Effector memory CD8-positive, alpha-beta T cell (primary cell): ENCODE measurements at regions not wholly inside any gene's neighbourhood (a gene's known extent, or its start where the extent isn't known, plus 50 kb on each side); places are given as distances from the start of the nearest gene placed in this dataset.

Source experiments
- ATAC-seq: fragments of 150-1000 bp; cut with Tn5 transposase; replicated peaks from 2 replicates; pipeline ENCODE4 v1.10.0; 2021; ENCODE audit warnings: mild to moderate bottlenecking, moderate library complexity
- DNase-seq, 3 experiments: peaks; one replicate each; pipeline ENCODE4 v3.0.0; 2021
- H3K27ac Mint-ChIP-seq, 2 donors: one replicate each; pipeline ENCODE4 v1.8.0; 2022; ENCODE audit warnings: mild to moderate bottlenecking in 2 of 2, mixed read lengths in 2 of 2, moderate library complexity in 2 of 2
- H3K27me3 Mint-ChIP-seq, 2 donors: one replicate each; pipeline ENCODE4 v1.8.0; 2022; ENCODE audit warnings: mixed read lengths in 2 of 2
- H3K36me3 Mint-ChIP-seq: one replicate; pipeline ENCODE4 v1.8.0; 2022; ENCODE audit warnings: mild to moderate bottlenecking, moderate library complexity, mixed read lengths; ENCODE audit not compliant: insufficient read depth
- H3K4me1 Mint-ChIP-seq, 2 donors: one replicate each; pipeline ENCODE4 v1.8.0; 2022; ENCODE audit warnings: low read depth in 2 of 2, mixed read lengths in 2 of 2
- H3K4me3 Mint-ChIP-seq, 2 donors: one replicate each; pipeline ENCODE4 v1.8.0; 2022; ENCODE audit warnings: mild to moderate bottlenecking in 2 of 2, mixed read lengths in 2 of 2, moderate library complexity in 2 of 2
- H3K9me3 Mint-ChIP-seq, 2 donors: one replicate each; pipeline ENCODE4 v1.8.0; 2022; ENCODE audit warnings: mixed read lengths in 2 of 2

DNA sequence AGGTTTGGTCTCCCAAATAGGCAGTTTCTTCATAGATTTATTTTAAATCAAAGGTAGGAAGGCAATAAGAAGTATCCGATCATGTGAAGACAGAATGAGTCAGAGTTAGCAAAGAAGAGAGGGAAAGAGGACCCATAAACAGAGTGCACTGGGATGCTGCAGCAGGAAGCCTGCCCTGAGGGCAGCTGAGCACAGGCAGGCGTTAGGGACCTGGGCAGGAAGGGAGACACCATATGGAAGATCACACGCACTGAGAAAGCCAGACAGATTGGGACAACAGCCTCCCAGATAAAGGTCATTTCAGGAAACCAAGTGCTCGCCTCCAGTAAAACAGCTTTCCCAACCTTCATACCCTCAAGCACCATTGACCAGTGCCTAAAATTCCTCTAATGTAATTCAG is 598.0 kb downstream of the EFNB2 start:
- Mint-ChIP-seq H3K27me3 (no peaks in the 10 kb centered on the region), H3K4me3 (no peak overlapping the region), H3K9me3 (peaks cover 8 to 20% of the 10 kb centered on the region in 2 donors), H3K27ac (no peak overlapping the region), H3K4me1 (no peaks in the 10 kb centered on the region), H3K36me3 (no peaks in the 10 kb centered on the region)
- no peak for DNase-seq
- no peak for ATAC-seq

DNA sequence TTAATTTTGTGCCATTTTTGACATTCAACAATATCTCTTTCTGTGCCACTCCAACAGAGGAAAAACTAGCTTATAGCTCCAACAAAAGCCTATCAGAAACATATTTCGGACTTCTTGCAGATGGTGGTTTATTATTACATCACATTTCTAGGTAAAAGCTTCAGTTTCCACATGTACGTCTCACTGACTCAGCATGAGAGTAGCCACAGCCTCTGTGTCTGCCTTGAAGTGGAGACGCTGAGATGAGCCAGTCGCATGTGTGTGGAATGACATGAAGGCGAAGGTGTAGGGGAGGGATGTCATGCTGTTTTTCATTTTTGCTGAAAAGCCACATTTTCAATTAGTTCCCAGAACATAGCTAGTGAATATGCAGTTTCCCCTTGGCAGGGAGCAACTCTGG is 598.6 kb downstream of the EFNB2 start:
- H3K9me3 Mint-ChIP-seq, result peaks cover 8 to 20% of the 10 kb centered on the region in 2 donors
- DNase-seq (no peak), ATAC-seq (no peak)
- no peaks in the 10 kb centered on the region for H3K36me3 Mint-ChIP-seq
- no peak overlapping the region for H3K27ac Mint-ChIP-seq
- no peak overlapping the region for H3K4me3 Mint-ChIP-seq
- no peaks in the 10 kb centered on the region for H3K4me1 Mint-ChIP-seq
- no peaks in the 10 kb centered on the region for H3K27me3 Mint-ChIP-seq

DNA sequence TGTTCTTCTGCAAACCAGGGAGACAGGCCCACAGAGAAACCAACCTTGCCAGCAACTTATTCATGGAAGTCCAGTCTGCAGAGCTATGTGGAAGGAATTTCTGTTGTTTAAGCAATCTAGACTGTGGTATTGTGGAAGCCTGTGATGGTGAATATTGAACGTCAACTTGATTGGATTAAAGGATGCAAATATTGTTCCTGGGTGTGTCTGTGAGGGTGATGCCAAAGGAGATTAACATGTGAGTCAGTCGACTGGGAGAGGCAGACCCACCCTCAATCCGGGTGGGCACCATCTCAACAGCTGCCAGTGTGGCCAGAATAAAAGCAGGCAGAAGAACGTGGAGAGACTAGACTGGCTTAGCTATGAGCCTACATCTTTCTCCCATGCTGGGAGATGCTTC is 606.0 kb downstream of the EFNB2 start:
- no peak overlapping the region for H3K4me3 Mint-ChIP-seq
- H3K4me1 Mint-ChIP-seq, result no peaks in the 10 kb centered on the region
- no peak for ATAC-seq
- peaks cover 4 to 6% of the 10 kb centered on the region in 2 donors for H3K9me3 Mint-ChIP-seq
- peaks cover 0 to 7% of the 10 kb centered on the region in 2 donors for H3K27me3 Mint-ChIP-seq
- no peak for DNase-seq
- no peaks in the 10 kb centered on the region for H3K36me3 Mint-ChIP-seq
- no peak overlapping the region for H3K27ac Mint-ChIP-seq

DNA sequence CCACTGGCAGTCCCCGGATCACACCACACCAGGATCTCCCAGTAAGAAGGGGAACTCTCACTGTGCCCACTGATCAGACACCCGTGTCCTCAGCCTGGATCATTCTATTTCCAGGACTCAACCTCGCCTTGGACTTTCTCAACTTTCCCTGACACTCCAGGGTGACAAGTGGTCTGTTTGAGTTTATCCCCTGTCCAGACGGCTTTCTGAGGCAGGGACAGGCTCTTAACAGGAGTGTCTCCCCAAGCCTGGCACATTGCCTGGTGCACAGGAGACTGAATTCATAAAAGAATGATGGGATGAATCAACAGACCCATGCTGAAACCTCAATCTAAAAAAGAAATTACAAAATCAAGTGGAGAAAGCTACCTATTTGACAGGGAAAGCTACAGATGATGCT is 606.6 kb downstream of the EFNB2 start:
- no peak overlapping the region for H3K4me3 Mint-ChIP-seq
- H3K36me3 Mint-ChIP-seq, result no peaks in the 10 kb centered on the region
- H3K27ac Mint-ChIP-seq, result no peak overlapping the region
- H3K9me3 Mint-ChIP-seq, result peaks cover 4 to 6% of the 10 kb centered on the region in 2 donors
- no peak for ATAC-seq
- peaks cover 0 to 7% of the 10 kb centered on the region in 2 donors for H3K27me3 Mint-ChIP-seq
- no peaks in the 10 kb centered on the region for H3K4me1 Mint-ChIP-seq
- no peak for DNase-seq

DNA sequence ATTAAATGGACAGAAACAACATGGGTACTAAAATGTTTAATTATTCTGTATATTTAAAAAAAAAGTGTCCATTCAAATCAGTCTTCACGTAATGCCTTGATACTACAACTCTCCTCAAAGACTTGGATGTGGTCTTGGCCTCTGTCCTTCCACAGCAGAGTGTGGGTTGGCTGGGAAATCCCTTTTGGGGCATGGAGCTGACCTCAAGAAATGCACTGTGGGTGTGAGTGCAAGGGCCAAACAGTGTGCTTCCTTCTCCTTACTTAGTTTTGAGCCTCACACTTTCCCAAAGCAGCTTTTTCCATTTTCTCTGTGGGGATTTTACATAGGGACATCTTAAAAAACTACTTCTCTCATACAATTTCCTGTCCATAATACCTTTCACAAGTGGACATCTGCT is 607.4 kb downstream of the EFNB2 start:
- H3K36me3 Mint-ChIP-seq, result no peaks in the 10 kb centered on the region
- peaks cover 8 to 14% of the 10 kb centered on the region in 2 donors for H3K9me3 Mint-ChIP-seq
- no peak for ATAC-seq
- no peak for DNase-seq
- H3K27me3 Mint-ChIP-seq, result peaks cover 0 to 7% of the 10 kb centered on the region in 2 donors
- no peaks in the 10 kb centered on the region for H3K4me1 Mint-ChIP-seq
- no peak overlapping the region for H3K4me3 Mint-ChIP-seq
- H3K27ac Mint-ChIP-seq, result no peak overlapping the region

DNA sequence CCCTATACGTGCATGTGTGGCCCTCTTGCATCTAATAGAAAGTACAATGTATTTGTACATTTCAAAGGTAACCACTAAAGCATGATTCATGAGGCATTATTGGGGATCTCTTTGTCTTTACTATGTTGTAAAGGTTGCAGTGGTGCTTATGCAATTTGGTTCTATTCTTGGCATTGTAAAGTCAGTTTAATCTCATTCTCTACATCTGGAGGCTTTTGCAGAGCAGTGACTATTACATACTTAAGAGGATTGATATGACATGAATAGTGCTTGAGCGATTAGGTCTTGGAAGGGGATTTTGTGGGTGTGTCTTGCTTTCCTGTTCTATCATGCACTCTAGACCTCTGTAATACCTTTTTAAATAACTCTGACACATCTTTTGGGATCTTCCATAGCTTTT is 610.0 kb downstream of the EFNB2 start:
- Mint-ChIP-seq H3K4me1 (no peaks in the 10 kb centered on the region), H3K27ac (no peak overlapping the region), H3K36me3 (no peaks in the 10 kb centered on the region), H3K9me3 (peaks cover 6 to 22% of the 10 kb centered on the region in 2 donors), H3K27me3 (peaks cover 0 to 7% of the 10 kb centered on the region in 2 donors), H3K4me3 (no peak overlapping the region)
- DNase-seq (no peak), ATAC-seq (no peak)

DNA sequence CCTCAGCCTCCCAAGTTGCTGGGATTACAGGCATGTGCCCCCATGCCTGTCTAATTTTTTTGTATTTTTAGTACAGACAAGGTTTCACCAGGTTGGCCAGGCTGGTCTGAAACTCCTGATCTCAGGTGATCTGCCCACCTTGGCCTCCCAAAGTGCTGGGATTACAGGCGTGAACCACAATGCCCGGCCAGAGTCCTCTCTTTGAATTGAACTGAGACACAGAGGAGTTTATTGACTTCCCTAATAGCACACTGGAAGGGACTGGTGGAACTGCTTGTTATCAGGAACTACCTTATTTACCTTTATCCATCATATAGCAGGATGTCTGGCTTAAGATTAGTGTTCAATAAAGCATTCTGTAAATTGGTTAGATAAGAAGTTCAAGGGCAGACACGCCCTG is 613.8 kb downstream of the EFNB2 start:
- Mint-ChIP-seq H3K4me1 (no peaks in the 10 kb centered on the region), H3K4me3 (no peak overlapping the region), H3K36me3 (no peaks in the 10 kb centered on the region), H3K27ac (no peak overlapping the region), H3K9me3 (peaks cover 6 to 15% of the 10 kb centered on the region in 2 donors), H3K27me3 (no peaks in the 10 kb centered on the region)
- DNase-seq (no peak), ATAC-seq (no peak)

DNA sequence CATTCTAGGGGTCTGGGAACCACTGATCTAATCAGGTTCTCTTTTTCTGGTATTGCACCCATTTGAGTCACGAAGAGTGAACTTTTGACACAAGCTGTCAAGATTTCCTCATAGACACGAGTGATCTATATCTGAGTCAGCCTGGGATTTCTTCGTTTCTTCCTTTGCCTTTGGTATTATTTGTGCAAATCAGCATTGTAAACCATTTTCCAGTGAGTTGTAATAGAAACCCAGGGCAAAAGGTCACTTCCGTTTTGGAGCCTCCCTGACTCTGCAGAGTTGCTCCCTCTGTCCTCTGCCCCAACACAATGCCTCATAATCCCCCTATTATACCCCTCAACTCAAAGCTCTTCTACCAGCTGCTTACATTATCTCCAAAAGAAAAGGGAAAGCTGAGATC is 615.1 kb downstream of the EFNB2 start:
- Mint-ChIP-seq H3K36me3 (no peaks in the 10 kb centered on the region), H3K27me3 (no peaks in the 10 kb centered on the region), H3K9me3 (peaks cover 6 to 15% of the 10 kb centered on the region in 2 donors), H3K4me1 (no peaks in the 10 kb centered on the region), H3K4me3 (no peak overlapping the region), H3K27ac (no peak overlapping the region)
- ATAC-seq (no peak), DNase-seq (no peak)

DNA sequence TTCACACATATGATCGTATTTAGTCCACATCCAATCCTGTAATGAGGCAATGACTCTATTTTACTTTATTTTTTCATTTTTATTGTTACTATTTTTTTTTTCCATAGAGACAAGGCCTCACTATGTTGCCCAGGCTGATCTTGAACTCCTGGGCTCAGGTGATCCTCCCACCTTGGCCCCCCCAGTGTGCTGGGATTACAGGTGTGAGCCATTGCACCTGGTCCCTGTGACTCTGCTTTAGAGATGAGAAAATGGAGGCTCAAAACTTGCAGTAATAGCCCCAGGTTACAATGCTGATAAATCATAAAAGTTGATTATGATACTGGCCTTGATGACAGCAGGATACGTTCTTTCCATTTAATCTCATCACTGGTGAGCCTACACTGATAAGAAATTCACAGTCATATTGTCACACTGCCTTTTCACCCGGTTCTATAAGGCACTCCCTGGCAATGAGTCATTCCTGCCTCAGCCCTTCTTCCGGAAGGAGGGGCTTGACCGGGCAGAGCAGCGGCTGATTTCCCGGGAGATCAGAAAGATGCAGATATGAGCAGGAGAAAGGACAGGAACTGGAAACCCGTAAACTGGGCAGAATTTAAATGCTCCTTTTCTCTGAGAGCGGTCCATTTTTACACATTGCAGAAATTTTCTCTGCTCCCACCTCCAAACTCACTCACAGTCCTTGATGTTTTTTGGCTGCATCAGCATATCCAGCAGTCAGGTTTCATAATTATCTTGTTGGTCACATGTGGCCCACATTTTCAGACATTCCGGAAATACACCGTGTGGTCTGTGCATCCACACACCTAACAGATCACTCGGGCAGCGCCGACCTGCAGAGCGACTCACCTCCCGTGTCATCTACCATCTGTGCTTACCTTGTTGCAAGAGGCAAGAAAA is 616.4 kb downstream of the EFNB2 start:
- no peak overlapping the region for H3K27ac Mint-ChIP-seq

DNA sequence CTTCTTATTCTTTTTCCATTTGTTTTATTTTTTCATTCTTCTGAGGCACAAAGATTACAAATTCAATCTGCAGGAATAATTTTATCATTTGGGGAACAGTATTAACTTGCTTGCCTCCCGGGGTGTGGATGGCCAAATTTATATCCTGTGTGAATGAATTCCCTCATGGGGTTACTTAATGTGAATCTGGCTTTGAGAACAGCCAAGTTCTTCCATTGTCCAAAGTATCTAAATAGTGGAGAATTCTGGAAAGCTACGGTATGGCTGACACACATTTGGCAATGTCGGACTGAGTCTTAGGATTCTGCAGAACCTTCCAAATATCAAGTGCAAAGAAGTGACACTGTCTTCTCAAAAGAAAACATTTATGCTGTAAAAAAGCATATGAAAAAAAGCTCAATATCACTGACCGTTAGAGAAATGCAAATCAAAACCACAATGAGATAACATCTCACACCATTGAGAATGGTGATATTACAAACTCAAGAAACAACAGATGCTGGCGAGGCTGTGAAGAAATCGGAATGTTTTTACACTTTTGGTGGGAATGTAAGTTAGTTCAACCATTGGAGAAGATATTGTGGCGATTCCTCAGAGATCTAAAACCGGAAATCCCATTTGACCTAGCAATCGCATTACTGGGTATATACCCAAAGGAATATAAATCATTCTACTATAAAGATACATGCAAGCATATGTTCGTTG is 620.2 kb downstream of the EFNB2 start:
- peaks cover 3% of the 10 kb centered on the region for H3K36me3 Mint-ChIP-seq
- ATAC-seq (no peak), DNase-seq (no peak)
- no peak overlapping the region for H3K4me3 Mint-ChIP-seq
- peaks cover 0 to 6% of the 10 kb centered on the region in 2 donors for H3K9me3 Mint-ChIP-seq
- no peaks in the 10 kb centered on the region for H3K27me3 Mint-ChIP-seq
- no peaks in the 10 kb centered on the region for H3K4me1 Mint-ChIP-seq
- no peak overlapping the region for H3K27ac Mint-ChIP-seq

More for the DNA sequence above, 616.4 kb downstream of the EFNB2 start:
- no peaks in the 10 kb centered on the region for H3K4me1 Mint-ChIP-seq
- ATAC-seq, result no peak
- H3K36me3 Mint-ChIP-seq, result no peaks in the 10 kb centered on the region
- no peak overlapping the region for H3K4me3 Mint-ChIP-seq
- no peak for DNase-seq
- H3K27me3 Mint-ChIP-seq, result no peaks in the 10 kb centered on the region
- H3K9me3 Mint-ChIP-seq, result peaks cover 6 to 15% of the 10 kb centered on the region in 2 donors

DNA sequence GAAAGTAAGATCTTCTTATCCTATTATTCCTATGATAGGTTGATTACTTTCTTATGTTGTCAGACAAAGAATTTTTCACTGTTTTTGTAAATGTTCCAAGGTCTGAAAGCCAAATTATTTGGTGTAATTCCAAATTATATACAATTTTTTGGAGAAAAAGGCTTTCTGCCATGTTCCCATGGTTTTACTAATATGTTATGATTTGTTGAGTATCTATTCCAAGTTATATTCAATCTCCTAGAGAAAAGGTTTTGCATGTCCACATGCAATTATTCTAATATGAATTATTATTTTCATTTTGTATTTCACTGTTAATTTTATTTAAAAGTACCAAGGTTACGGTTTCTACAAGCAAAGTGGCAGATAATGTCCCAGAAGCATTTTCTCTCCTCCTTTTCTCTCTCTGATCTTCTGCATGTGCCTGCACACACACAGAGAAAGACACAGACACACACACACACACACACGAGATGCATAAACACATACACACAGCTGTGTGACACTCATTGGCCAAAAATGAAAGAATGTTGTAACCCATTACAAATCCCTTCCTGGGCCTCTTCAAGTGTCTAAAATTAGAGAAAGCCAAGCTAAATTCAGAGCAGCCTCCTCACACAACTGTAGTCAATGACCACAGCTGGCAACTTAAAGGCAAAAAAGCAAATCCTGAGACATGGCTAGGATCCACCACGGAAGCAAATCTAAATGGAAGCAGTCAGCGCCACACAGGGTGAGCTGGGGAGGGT is 621.0 kb downstream of the EFNB2 start:
- Mint-ChIP-seq H3K36me3 (peaks cover 3% of the 10 kb centered on the region), H3K4me1 (no peaks in the 10 kb centered on the region), H3K9me3 (peaks cover 0 to 7% of the 10 kb centered on the region in 2 donors), H3K27me3 (no peaks in the 10 kb centered on the region), H3K27ac (no peak overlapping the region), H3K4me3 (no peak overlapping the region)
- ATAC-seq (no peak), DNase-seq (no peak)

DNA sequence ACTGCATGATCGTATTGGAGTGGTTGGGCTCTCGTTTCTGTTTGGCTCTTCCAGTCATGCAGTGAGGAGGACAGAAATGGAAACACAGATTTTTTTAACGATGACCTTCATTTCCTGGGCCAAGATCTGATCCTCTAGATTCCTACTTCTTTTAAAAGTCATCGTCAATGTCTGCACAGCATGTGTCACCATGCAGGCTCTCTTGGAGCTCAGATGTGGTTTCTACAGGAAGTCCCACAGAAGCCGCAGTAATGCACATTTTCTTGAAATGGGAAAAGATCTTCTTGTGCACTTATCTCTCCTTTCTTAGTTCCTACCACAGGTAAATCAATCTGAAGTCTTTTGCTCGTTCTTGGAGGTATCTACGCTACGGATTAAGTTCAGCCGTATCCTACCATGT is 626.9 kb downstream of the EFNB2 start:
- ATAC-seq (no peak), DNase-seq (no peak)
- H3K27ac Mint-ChIP-seq, result no peak overlapping the region
- peaks cover 11% of the 10 kb centered on the region in 2 donors for H3K9me3 Mint-ChIP-seq
- peaks cover 3% of the 10 kb centered on the region for H3K36me3 Mint-ChIP-seq
- H3K4me1 Mint-ChIP-seq, result peaks cover 0 to 3% of the 10 kb centered on the region in 2 donors
- no peaks in the 10 kb centered on the region for H3K27me3 Mint-ChIP-seq
- no peak overlapping the region for H3K4me3 Mint-ChIP-seq

DNA sequence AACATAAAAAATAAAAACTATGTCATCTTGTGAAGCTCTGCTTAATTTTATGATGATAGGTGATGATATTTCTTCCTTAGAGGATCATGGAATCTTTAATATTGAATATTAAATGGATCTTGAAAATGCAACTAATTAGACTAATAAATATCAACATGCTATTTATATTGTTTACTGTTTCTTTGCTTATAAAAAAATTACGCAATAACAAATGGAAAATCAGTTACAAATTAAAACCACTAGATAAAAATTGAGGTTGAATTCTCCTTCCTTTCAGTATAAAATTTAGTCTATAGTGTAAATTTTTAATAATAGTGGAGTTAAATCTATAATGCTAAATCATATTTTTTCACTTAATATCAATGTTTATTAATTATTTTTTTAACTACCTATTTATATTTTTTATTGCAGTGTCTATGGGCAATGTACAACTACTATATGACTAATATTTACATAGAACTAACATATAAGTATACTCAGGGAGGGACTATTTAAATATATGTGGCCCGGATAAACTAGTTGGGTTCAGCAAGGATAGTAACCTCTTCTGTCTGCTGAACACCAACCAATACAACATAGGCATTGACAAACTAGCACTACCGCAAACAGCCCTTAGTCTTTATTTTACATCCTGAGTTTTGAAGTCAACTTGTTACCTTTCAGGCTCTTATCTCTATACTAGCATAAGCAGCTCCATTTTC is 628.0 kb downstream of the EFNB2 start:
- Mint-ChIP-seq H3K9me3 (peaks cover 11 to 15% of the 10 kb centered on the region in 2 donors), H3K27ac (no peak overlapping the region), H3K36me3 (peaks cover 2% of the 10 kb centered on the region), H3K27me3 (no peaks in the 10 kb centered on the region), H3K4me3 (no peak overlapping the region), H3K4me1 (peaks cover 0 to 3% of the 10 kb centered on the region in 2 donors)
- DNase-seq, result no peak
- ATAC-seq, result no peak
